GM12865 (cell line): ENCODE measurements at regions not wholly inside any gene's neighbourhood (a gene's known extent, or its start where the extent isn't known, plus 50 kb on each side); places are given as distances from the start of the nearest gene placed in this dataset.
"Not testable (repeated sequence)": the region's sequence is repeated elsewhere in the genome, so short reads cannot be mapped to it uniquely, and the experiment has no call there.

Experiments
- DNase-seq: peaks from one replicate; pipeline ENCODE4 v3.0.0; 2010; ENCODE audit warnings: low read depth
- H3K4me3 ChIP-seq: 2 replicates; pipeline ENCODE4 v1.5.1; 2011; ENCODE audit warnings: mild to moderate bottlenecking, low read depth, low read length, control low read depth
- TF ChIP-seq, protein P1 (sequence below): IDR thresholded peaks from 2 replicates; pipeline ENCODE4 v1.5.1; 2011; ENCODE audit warnings: low read length, control low read depth, low read depth, inconsistent platforms; ENCODE audit not compliant: insufficient read depth; ENCODE audit errors: missing control alignments

DNA sequence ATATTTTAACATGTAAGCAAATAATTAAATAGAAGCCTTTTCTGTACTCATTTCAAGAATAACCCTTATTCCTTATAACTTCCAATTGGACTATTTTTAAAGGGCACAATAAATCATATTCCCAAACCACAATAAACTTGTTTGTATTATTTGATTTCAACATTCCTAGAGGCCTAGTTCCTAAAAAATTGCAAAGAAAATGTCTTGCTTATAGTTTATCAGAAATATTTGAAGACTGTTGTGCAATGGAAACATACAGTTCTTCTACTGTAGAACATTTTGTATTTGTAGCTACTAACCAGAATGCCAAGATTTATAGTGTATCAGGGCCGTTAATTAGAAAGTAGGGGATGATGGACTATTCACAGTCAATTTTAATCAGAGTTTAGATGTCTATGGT is 1037.0 kb upstream of the CDH18 start:
- no peak overlapping the region for H3K4me3 ChIP-seq
- DNase-seq, result no peak
- TF ChIP-seq, protein P1, sequence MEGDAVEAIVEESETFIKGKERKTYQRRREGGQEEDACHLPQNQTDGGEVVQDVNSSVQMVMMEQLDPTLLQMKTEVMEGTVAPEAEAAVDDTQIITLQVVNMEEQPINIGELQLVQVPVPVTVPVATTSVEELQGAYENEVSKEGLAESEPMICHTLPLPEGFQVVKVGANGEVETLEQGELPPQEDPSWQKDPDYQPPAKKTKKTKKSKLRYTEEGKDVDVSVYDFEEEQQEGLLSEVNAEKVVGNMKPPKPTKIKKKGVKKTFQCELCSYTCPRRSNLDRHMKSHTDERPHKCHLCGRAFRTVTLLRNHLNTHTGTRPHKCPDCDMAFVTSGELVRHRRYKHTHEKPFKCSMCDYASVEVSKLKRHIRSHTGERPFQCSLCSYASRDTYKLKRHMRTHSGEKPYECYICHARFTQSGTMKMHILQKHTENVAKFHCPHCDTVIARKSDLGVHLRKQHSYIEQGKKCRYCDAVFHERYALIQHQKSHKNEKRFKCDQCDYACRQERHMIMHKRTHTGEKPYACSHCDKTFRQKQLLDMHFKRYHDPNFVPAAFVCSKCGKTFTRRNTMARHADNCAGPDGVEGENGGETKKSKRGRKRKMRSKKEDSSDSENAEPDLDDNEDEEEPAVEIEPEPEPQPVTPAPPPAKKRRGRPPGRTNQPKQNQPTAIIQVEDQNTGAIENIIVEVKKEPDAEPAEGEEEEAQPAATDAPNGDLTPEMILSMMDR, result no peak

DNA sequence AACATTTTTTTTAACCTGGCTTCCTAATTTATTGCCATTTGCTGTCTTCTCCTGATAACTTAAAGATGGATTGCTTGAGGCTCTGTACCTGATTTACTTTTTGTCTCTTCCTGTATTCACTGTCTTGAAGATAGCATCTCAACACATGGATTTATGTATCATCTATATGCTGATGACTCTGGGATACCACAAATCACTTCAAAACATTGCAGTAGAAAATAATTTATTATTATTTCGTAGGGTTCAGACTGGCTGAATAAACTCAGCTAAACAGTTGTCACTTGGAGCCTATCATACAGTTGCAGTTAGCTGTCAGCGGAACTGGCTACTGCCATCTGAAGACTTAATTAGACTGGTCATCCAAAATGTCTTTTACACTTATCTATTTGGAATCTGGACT is 1025.2 kb upstream of the CDH18 start:
- no peak overlapping the region for H3K4me3 ChIP-seq
- DNase-seq, result no peak
- TF ChIP-seq, protein P1, result no peak

- no peak overlapping the region for H3K4me3 ChIP-seq
- no peak for DNase-seq
- TF ChIP-seq, protein P1, result no peak
Observed at GRCh38 chr5:21007781-21008180, 1019.8 kb upstream of the CDH18 start.

DNA sequence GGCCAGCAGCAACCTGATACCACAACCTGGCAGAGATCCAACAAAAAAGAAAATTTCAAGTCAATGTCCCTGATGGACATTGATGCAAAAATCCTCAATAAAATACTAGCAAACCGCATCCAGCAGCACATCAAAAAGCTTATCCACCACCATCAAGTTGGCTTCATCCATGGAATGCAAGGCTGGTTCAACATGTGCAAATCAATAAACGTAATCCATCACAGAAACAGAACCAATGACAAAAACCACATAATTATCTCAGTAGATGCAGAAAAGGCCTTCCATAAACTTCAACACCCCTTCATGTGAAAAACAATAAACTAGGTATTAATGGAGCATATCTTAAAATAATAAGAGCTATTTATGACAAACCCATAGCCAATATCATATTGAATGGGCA is 1000.9 kb upstream of the CDH18 start:
- DNase-seq, H3K4me3 ChIP-seq: not testable (repeated sequence)

- TF ChIP-seq, protein P1, result no peak
- no peak for DNase-seq
- no peak overlapping the region for H3K4me3 ChIP-seq
Observed at GRCh38 chr5:20985754-20986153, 997.8 kb upstream of the CDH18 start.

- H3K4me3 ChIP-seq, result no peak overlapping the region
- DNase-seq, result no peak
Observed at GRCh38 chr5:20974426-20974825, 986.4 kb upstream of the CDH18 start.

DNA sequence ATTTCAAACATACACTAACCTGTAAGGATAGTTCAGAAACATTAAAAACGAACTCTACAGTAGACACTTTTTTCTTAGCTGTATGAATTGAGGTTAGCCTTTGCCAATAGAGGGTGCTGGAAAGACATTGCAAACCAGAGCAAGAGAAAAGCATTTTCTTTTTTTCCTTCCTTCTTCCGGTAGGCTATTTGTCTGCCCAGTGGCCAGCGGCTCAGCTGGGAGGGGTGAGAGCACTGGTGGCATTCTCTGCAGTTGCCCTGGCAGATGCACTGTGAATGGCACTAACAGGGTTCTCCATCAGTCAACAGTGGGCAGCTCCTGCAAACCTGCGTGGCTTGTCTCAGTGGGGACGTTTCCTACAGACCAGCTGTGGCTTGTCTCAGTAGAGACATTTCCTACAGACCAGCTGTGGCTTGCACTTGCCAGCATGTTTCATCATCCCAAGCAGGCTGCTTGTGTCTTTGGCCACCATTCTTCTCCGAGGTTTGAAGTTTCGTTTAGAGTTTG is 984.5 kb upstream of the CDH18 start:
- no peak overlapping the region; the same call in 1 of the 2 replicates for H3K4me3 ChIP-seq
- DNase-seq, result peak; percentile 1
- TF ChIP-seq, protein P1, result no peak

More at GRCh38 chr5:20974426-20974825, 986.4 kb upstream of the CDH18 start:
- TF ChIP-seq, protein P1, result no peak
